Thymus (tissue), 11 donors: ENCODE measurements at regions not wholly inside any gene's neighbourhood (a gene's known extent, or its start where the extent isn't known, plus 50 kb on each side); places are given as distances from the start of the nearest gene placed in this dataset.
A peak's percentile ranks its signal among the peaks of the same experiment; 100 is the strongest.
"Not testable (repeated sequence)": the region's sequence is repeated elsewhere in the genome, so short reads cannot be mapped to it uniquely, and the experiment has no call there.

Experiments used
- DNase-seq, 9 donors: peaks; one replicate each; pipeline ENCODE4 v3.0.0-alpha.2; 2013; ENCODE audit warnings: low spot score in 9 of 9, low read depth in 6 of 9, missing footprints in 1 of 9
- H3K27ac ChIP-seq, 2 donors: one replicate each; pipeline ENCODE4 v1.5.1; 2013; ENCODE audit warnings: control low read depth in 1 of 2, low read depth in 1 of 2, low read length in 1 of 2, mild to moderate bottlenecking in 1 of 2, moderate library complexity in 1 of 2
- H3K27me3 ChIP-seq, 2 donors: one replicate each; pipeline ENCODE4 v1.5.1; 2013; ENCODE audit warnings: low read length in 1 of 2; ENCODE audit not compliant: control insufficient read depth in 2 of 2, insufficient read depth in 1 of 2
- H3K36me3 ChIP-seq, 2 donors: one replicate each; pipeline ENCODE4 v1.5.1; 2013; ENCODE audit warnings: low read length in 1 of 2, mild to moderate bottlenecking in 1 of 2, moderate library complexity in 1 of 2; ENCODE audit not compliant: control insufficient read depth in 2 of 2, insufficient read depth in 2 of 2
- H3K4me1 ChIP-seq, 2 donors: one replicate each; pipeline ENCODE4 v1.5.1; 2013; ENCODE audit warnings: low read length in 2 of 2; ENCODE audit not compliant: control insufficient read depth in 2 of 2, insufficient read depth in 2 of 2
- H3K4me3 ChIP-seq, 2 donors: one replicate each; pipeline ENCODE4 v1.5.1; 2013; ENCODE audit warnings: low read length in 2 of 2, control low read depth in 1 of 2, mild to moderate bottlenecking in 1 of 2
- H3K9me3 ChIP-seq, 2 donors: one replicate each; pipeline ENCODE4 v1.5.1; 2013; ENCODE audit warnings: low read length in 1 of 2, mild to moderate bottlenecking in 1 of 2; ENCODE audit not compliant: control insufficient read depth in 2 of 2, insufficient read depth in 1 of 2
- WGBS: extraction: QIAGEN DNeasy Blood & Tissue Kit; methylation state at CpG from one replicate; pipeline ENCODE4 v1.1.7; 2013; 5-methylcytosine and 5-hydroxymethylcytosine counted together
- donor health status: healthy.

GRCh38 chr4:112026058-112026457 lies 119.2 kb upstream of the FAM241A start:
- Histone ChIP-seq H3K36me3 (no peaks in the 10 kb centered on the region), H3K9me3 (no peaks in the 10 kb centered on the region), H3K4me3 (no peak overlapping the region), H3K27ac (no peak overlapping the region), H3K4me1 (no peaks in the 10 kb centered on the region), H3K27me3 (peaks cover 0 to 2% of the 10 kb centered on the region in 2 donors)
- DNase-seq, result no peak
- 97% methylated on average over 1 of the region's 1 CpG for WGBS

GRCh38 chr4:112029771-112030171 lies 115.5 kb upstream of the FAM241A start:
- Histone ChIP-seq H3K27ac (no peak overlapping the region), H3K9me3 (no peaks in the 10 kb centered on the region), H3K27me3 (peaks cover 0 to 8% of the 10 kb centered on the region in 2 donors), H3K4me3 (no peak overlapping the region), H3K36me3 (no peaks in the 10 kb centered on the region), H3K4me1 (no peaks in the 10 kb centered on the region)
- WGBS, result 93% methylated on average over 8 of the region's 8 CpGs
- DNase-seq, result no peak

DNA sequence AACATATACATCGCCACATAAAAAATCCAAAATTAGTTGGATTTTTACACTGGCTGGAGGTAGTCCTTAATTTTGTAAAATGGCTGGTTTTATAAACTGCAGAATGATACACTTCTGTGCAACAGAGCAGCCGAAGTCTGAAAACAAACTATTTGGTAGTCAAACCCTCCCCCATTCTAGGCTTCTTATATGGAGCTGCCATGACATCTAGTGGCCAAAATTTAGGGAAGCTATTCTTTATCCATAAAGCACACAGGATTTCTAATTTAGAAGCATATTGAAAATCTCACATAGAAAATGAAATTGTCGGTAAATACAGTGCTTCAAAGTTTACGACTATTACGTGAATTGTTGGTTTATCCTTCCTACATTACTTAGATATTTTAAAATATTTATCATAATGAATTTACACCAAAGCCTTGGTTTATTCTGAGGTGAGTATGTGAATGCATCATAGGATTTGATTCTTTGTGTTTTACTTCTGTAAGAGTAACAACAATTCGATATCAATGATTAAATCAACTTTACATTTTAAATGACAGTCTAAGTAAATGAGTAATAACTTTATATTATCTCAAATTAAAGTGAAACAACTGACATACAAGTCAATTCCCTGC lies 113.4 kb upstream of the FAM241A start:
- H3K36me3 ChIP-seq, result no peaks in the 10 kb centered on the region
- DNase-seq, result peak in 3 of 9 donors; percentile 5 to 35 (median 6)
- H3K27me3 ChIP-seq, result peaks cover 0 to 8% of the 10 kb centered on the region in 2 donors
- no peak overlapping the region for H3K4me3 ChIP-seq
- no peaks in the 10 kb centered on the region for H3K4me1 ChIP-seq
- WGBS, result 30% methylated on average over 6 of the region's 6 CpGs
- H3K9me3 ChIP-seq, result no peaks in the 10 kb centered on the region
- no peak overlapping the region for H3K27ac ChIP-seq

DNA sequence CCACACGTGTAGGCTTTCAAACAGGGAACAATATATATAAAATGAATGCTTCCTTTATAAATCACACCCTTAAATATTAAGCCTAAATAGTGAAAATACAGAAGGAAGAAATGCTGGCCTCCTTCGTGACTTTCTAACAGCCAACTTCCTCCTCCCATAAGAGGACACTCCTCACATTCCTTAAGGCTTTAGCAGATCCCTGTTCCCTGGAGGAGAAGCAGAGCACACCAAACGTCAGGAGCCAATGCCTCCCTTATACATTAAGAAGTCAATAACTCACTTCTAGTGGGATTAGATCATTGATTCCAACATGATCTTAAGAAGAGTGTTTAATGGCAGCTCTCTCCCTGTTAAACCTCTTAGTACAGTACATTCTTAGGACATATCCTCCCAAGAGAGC lies 108.4 kb upstream of the FAM241A start:
- H3K4me1 ChIP-seq, result no peaks in the 10 kb centered on the region
- peaks cover 0 to 6% of the 10 kb centered on the region in 2 donors for H3K27me3 ChIP-seq
- H3K36me3 ChIP-seq, result no peaks in the 10 kb centered on the region
- no peaks in the 10 kb centered on the region for H3K9me3 ChIP-seq
- WGBS, result 51% methylated on average over 3 of the region's 3 CpGs
- no peak overlapping the region for H3K4me3 ChIP-seq
- no peak for DNase-seq
- H3K27ac ChIP-seq, result no peak overlapping the region

GRCh38 chr4:112038861-112039260 lies 106.4 kb upstream of the FAM241A start:
- Histone ChIP-seq H3K4me1 (no peaks in the 10 kb centered on the region), H3K27me3 (no peaks in the 10 kb centered on the region)

DNA sequence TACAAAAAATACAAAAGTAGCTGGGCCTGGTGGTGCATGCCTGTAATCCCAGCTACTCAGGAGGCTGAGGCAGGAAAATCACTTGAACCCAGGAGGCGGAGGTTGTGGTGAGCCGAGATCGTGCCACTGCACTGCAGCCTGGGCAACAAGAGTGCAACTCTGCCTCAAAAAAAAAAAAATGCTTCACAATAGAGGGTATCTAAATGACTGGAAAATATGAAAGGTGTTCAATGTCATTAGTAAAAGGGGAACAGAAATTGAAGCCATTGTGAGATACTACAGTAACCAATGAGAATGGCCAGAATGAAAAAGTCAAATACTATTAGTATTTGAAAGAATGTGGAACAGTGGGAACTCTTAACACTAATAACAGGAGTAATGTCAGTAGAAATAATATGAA lies 96.1 kb upstream of the FAM241A start:
- 97% methylated on average over 3 of the region's 3 CpGs for WGBS
- H3K27me3 ChIP-seq, H3K9me3 ChIP-seq, H3K36me3 ChIP-seq, H3K27ac ChIP-seq, H3K4me1 ChIP-seq, H3K4me3 ChIP-seq, DNase-seq: not testable (repeated sequence)

More at GRCh38 chr4:112038861-112039260, 106.4 kb upstream of the FAM241A start:
- no peak for DNase-seq
- Histone ChIP-seq H3K4me3 (no peak overlapping the region), H3K36me3 (no peaks in the 10 kb centered on the region), H3K9me3 (no peaks in the 10 kb centered on the region), H3K27ac (no peak overlapping the region)
- WGBS, result 87% methylated on average over 2 of the region's 2 CpGs

DNA sequence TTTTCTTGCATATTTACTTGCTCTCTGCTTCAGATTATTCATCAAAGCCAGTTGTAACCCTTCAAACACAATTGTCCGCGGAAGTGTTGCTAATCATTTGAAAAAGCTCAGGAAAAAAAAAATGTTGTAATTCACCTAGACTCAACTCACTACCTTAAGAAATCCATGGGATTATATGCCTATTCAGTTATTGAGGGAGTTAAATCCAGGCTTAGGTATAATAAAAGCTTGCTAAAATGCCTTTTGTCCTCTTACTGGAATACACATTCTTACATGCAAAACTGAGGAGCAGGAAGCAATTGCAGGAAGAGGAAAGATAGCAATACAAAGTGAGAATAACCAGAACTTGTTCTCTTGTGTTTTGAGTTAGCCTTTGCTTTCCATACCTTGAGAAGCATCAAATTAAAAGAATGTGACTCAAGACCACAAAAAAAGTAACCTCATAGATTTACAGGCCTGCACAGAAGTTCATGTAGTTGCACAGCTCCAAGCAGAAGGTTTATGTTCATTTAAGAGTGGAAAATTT lies 91.4 kb upstream of the FAM241A start:
- Histone ChIP-seq H3K27ac (no peak overlapping the region), H3K4me3 (no peak overlapping the region), H3K9me3 (no peaks in the 10 kb centered on the region), H3K36me3 (no peaks in the 10 kb centered on the region), H3K4me1 (no peaks in the 10 kb centered on the region), H3K27me3 (no peaks in the 10 kb centered on the region)
- DNase-seq, result no peak
- over 99% methylated on average over 2 of the region's 2 CpGs for WGBS

DNA sequence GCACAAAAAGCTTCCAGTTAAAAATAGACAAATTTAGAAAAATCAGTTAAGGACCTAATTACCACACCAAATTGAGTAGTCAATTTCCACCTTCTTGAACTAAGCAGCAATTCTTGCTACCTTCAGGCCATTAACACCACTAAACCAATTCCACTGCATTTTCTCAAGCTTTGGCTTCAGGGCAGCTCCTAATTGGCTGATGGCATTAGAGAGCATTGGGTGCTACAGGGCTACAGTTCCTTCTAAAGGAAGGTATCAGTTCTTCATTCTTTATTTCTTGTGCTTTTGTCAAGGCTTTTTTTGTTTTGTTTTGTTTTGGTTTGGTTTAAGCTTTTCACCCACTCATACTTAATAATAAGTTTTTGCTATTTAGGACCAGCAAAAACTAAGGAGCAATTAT lies 90.2 kb upstream of the FAM241A start:
- no peak for DNase-seq
- Histone ChIP-seq H3K36me3 (no peaks in the 10 kb centered on the region), H3K4me1 (no peaks in the 10 kb centered on the region), H3K4me3 (no peak overlapping the region), H3K27me3 (no peaks in the 10 kb centered on the region), H3K9me3 (no peaks in the 10 kb centered on the region), H3K27ac (no peak overlapping the region)

GRCh38 chr4:112057470-112057869 lies 87.8 kb upstream of the FAM241A start:
- WGBS, result 17% methylated on average over 3 of the region's 3 CpGs

More at GRCh38 chr4:112057470-112057869, 87.8 kb upstream of the FAM241A start:
- no peak overlapping the region for H3K27ac ChIP-seq
- H3K27me3 ChIP-seq, result no peaks in the 10 kb centered on the region
- DNase-seq, result no peak
- no peaks in the 10 kb centered on the region for H3K36me3 ChIP-seq
- H3K4me3 ChIP-seq, result no peak overlapping the region
- no peaks in the 10 kb centered on the region for H3K9me3 ChIP-seq
- no peaks in the 10 kb centered on the region for H3K4me1 ChIP-seq
